Natural killer cell treated with Interleukin-12 subunit alpha and Interleukin-12 subunit beta and Interleukin-15 and Interleukin-18, amount 100 ng/mL, for 72 hours (primary cell): ENCODE measurements at regions not wholly inside any gene's neighbourhood (a gene's known extent, or its start where the extent isn't known, plus 50 kb on each side); places are given as distances from the start of the nearest gene placed in this dataset.

Experiments
- ATAC-seq, 2 donors: fragments of 150-1000 bp; cut with Tn5 transposase in 1 of 2; sonication (Bioruptor Pico), chemical (Tn5 transposase) in 1 of 2; 2 replicates each; pipeline ENCODE4 v1.10.0; 2021
- DNase-seq: peaks from one replicate; pipeline ENCODE4 v3.0.0; 2022; ENCODE audit warnings: low spot score
- H3K27ac Mint-ChIP-seq, 2 donors: 1 replicate in 1 of 2; 2 replicates in 1 of 2; pipeline ENCODE4 v1.8.0; 2022; ENCODE audit warnings: mixed read lengths in 2 of 2, mild to moderate bottlenecking in 1 of 2, moderate library complexity in 1 of 2
- H3K27me3 Mint-ChIP-seq, 2 donors: 1 replicate in 1 of 2; 2 replicates in 1 of 2; pipeline ENCODE4 v1.8.0; 2022; ENCODE audit warnings: mixed read lengths in 2 of 2
- H3K36me3 Mint-ChIP-seq: one replicate; pipeline ENCODE4 v1.8.0; 2022; ENCODE audit warnings: mixed read lengths
- H3K4me1 Mint-ChIP-seq, 2 donors: 1 replicate in 1 of 2; 2 replicates in 1 of 2; pipeline ENCODE4 v1.8.0; 2022; ENCODE audit warnings: low read depth in 2 of 2, mixed read lengths in 2 of 2, mild to moderate bottlenecking in 1 of 2
- H3K4me3 Mint-ChIP-seq: one replicate; pipeline ENCODE4 v1.8.0; 2022; ENCODE audit warnings: mixed read lengths
- H3K9me3 Mint-ChIP-seq: 2 replicates; pipeline ENCODE4 v1.8.0; 2022; ENCODE audit warnings: mixed read lengths

GRCh38 chr7:113799896-113800295 lies 118.9 kb downstream of the PPP1R3A start:
- Mint-ChIP-seq H3K36me3 (no peaks in the 10 kb centered on the region), H3K4me1 (no peaks in the 10 kb centered on the region), H3K4me3 (no peak overlapping the region), H3K27ac (no peak overlapping the region), H3K9me3 (peaks cover 7% of the 10 kb centered on the region), H3K27me3 (no peaks in the 10 kb centered on the region)
- no peak for DNase-seq
- no peak for ATAC-seq

- Mint-ChIP-seq H3K27ac (no peak overlapping the region), H3K4me1 (no peaks in the 10 kb centered on the region), H3K9me3 (peaks cover 10% of the 10 kb centered on the region), H3K27me3 (no peaks in the 10 kb centered on the region), H3K36me3 (no peaks in the 10 kb centered on the region), H3K4me3 (no peak overlapping the region)
- ATAC-seq (no peak), DNase-seq (no peak)
Observed at GRCh38 chr7:113797420-113798010, 121.3 kb downstream of the PPP1R3A start.

- no peak for ATAC-seq
- H3K4me1 Mint-ChIP-seq, result no peaks in the 10 kb centered on the region
- no peak overlapping the region for H3K27ac Mint-ChIP-seq
- no peaks in the 10 kb centered on the region for H3K27me3 Mint-ChIP-seq
- DNase-seq, result no peak
- peaks cover 1% of the 10 kb centered on the region for H3K36me3 Mint-ChIP-seq
- H3K9me3 Mint-ChIP-seq, result peaks cover 12% of the 10 kb centered on the region
- no peak overlapping the region for H3K4me3 Mint-ChIP-seq
Observed at GRCh38 chr7:113796557-113796956, 122.3 kb downstream of the PPP1R3A start.

GRCh38 chr7:113794573-113794972 lies 124.2 kb downstream of the PPP1R3A start:
- H3K9me3 Mint-ChIP-seq, result peaks cover 24% of the 10 kb centered on the region
- DNase-seq (no peak), ATAC-seq (no peak)
- H3K27me3 Mint-ChIP-seq, result no peaks in the 10 kb centered on the region
- peaks cover 5% of the 10 kb centered on the region for H3K36me3 Mint-ChIP-seq
- no peak overlapping the region for H3K4me3 Mint-ChIP-seq
- H3K4me1 Mint-ChIP-seq, result no peaks in the 10 kb centered on the region
- H3K27ac Mint-ChIP-seq, result no peak overlapping the region

- no peak for ATAC-seq
- peaks cover 24% of the 10 kb centered on the region for H3K9me3 Mint-ChIP-seq
- H3K36me3 Mint-ChIP-seq, result peaks cover 5% of the 10 kb centered on the region
- H3K27ac Mint-ChIP-seq, result no peak overlapping the region
- no peak overlapping the region for H3K4me3 Mint-ChIP-seq
- no peaks in the 10 kb centered on the region for H3K4me1 Mint-ChIP-seq
- H3K27me3 Mint-ChIP-seq, result no peaks in the 10 kb centered on the region
- DNase-seq, result no peak
Observed at GRCh38 chr7:113793171-113793570, 125.6 kb downstream of the PPP1R3A start.

GRCh38 chr7:113790025-113790424 lies 128.8 kb downstream of the PPP1R3A start:
- no peaks in the 10 kb centered on the region for H3K27me3 Mint-ChIP-seq
- no peak overlapping the region for H3K4me3 Mint-ChIP-seq

GRCh38 chr7:113787106-113787505 lies 131.7 kb downstream of the PPP1R3A start:
- no peak for ATAC-seq
- peaks cover 5% of the 10 kb centered on the region for H3K36me3 Mint-ChIP-seq
- no peaks in the 10 kb centered on the region for H3K4me1 Mint-ChIP-seq
- H3K27me3 Mint-ChIP-seq, result no peaks in the 10 kb centered on the region
- no peak overlapping the region for H3K27ac Mint-ChIP-seq
- no peak for DNase-seq
- peaks cover 14% of the 10 kb centered on the region for H3K9me3 Mint-ChIP-seq
- no peak overlapping the region for H3K4me3 Mint-ChIP-seq

More at GRCh38 chr7:113790025-113790424, 128.8 kb downstream of the PPP1R3A start:
- Mint-ChIP-seq H3K4me1 (no peaks in the 10 kb centered on the region), H3K9me3 (peaks cover 24% of the 10 kb centered on the region), H3K36me3 (peaks cover 5% of the 10 kb centered on the region), H3K27ac (no peak overlapping the region)
- DNase-seq (no peak), ATAC-seq (no peak)

- H3K4me1 Mint-ChIP-seq, result no peaks in the 10 kb centered on the region
- ATAC-seq (no peak), DNase-seq (no peak)
- no peaks in the 10 kb centered on the region for H3K27me3 Mint-ChIP-seq
- H3K4me3 Mint-ChIP-seq, result no peak overlapping the region
- no peak overlapping the region for H3K27ac Mint-ChIP-seq
- H3K9me3 Mint-ChIP-seq, result no peaks in the 10 kb centered on the region
- no peaks in the 10 kb centered on the region for H3K36me3 Mint-ChIP-seq
Observed at GRCh38 chr7:113784956-113785355, 133.9 kb downstream of the PPP1R3A start.

GRCh38 chr7:113784316-113784715 lies 134.5 kb downstream of the PPP1R3A start:
- no peak overlapping the region for H3K27ac Mint-ChIP-seq
- no peaks in the 10 kb centered on the region for H3K36me3 Mint-ChIP-seq
- DNase-seq (no peak), ATAC-seq (no peak)
- no peaks in the 10 kb centered on the region for H3K9me3 Mint-ChIP-seq
- H3K27me3 Mint-ChIP-seq, result no peaks in the 10 kb centered on the region
- H3K4me3 Mint-ChIP-seq, result no peak overlapping the region
- no peaks in the 10 kb centered on the region for H3K4me1 Mint-ChIP-seq

GRCh38 chr7:113783403-113783802 lies 135.4 kb downstream of the PPP1R3A start:
- H3K4me1 Mint-ChIP-seq, result no peaks in the 10 kb centered on the region
- H3K36me3 Mint-ChIP-seq, result no peaks in the 10 kb centered on the region
- no peak overlapping the region for H3K4me3 Mint-ChIP-seq
- no peak overlapping the region for H3K27ac Mint-ChIP-seq
- DNase-seq (no peak), ATAC-seq (no peak)
- H3K27me3 Mint-ChIP-seq, result no peaks in the 10 kb centered on the region
- H3K9me3 Mint-ChIP-seq, result no peaks in the 10 kb centered on the region

GRCh38 chr7:113775804-113776203 lies 143.0 kb downstream of the PPP1R3A start:
- no peak overlapping the region for H3K4me3 Mint-ChIP-seq
- no peaks in the 10 kb centered on the region for H3K4me1 Mint-ChIP-seq
- no peak for ATAC-seq
- H3K27me3 Mint-ChIP-seq, result no peaks in the 10 kb centered on the region
- no peak overlapping the region for H3K27ac Mint-ChIP-seq
- H3K36me3 Mint-ChIP-seq, result no peaks in the 10 kb centered on the region
- peaks cover 4% of the 10 kb centered on the region for H3K9me3 Mint-ChIP-seq
- no peak for DNase-seq

- no peaks in the 10 kb centered on the region for H3K27me3 Mint-ChIP-seq
- no peak for DNase-seq
- no peak overlapping the region for H3K4me3 Mint-ChIP-seq
- ATAC-seq, result no peak
- no peaks in the 10 kb centered on the region for H3K4me1 Mint-ChIP-seq
- H3K36me3 Mint-ChIP-seq, result no peaks in the 10 kb centered on the region
- H3K9me3 Mint-ChIP-seq, result peaks cover 4% of the 10 kb centered on the region
- no peak overlapping the region for H3K27ac Mint-ChIP-seq
Observed at GRCh38 chr7:113775401-113775800, 143.4 kb downstream of the PPP1R3A start.

- H3K36me3 Mint-ChIP-seq, result no peaks in the 10 kb centered on the region
- peaks cover 7% of the 10 kb centered on the region for H3K9me3 Mint-ChIP-seq
- no peak overlapping the region for H3K4me3 Mint-ChIP-seq
- no peaks in the 10 kb centered on the region for H3K4me1 Mint-ChIP-seq
- DNase-seq, result no peak
- H3K27me3 Mint-ChIP-seq, result no peaks in the 10 kb centered on the region
- no peak for ATAC-seq
- no peak overlapping the region for H3K27ac Mint-ChIP-seq
Observed at GRCh38 chr7:113774182-113774807, 144.5 kb downstream of the PPP1R3A start.

GRCh38 chr7:113770146-113770738 lies 148.6 kb downstream of the PPP1R3A start:
- ATAC-seq (no peak), DNase-seq (no peak)
- no peaks in the 10 kb centered on the region for H3K36me3 Mint-ChIP-seq
- H3K4me1 Mint-ChIP-seq, result no peaks in the 10 kb centered on the region
- H3K27ac Mint-ChIP-seq, result no peak overlapping the region
- H3K9me3 Mint-ChIP-seq, result peaks cover 6% of the 10 kb centered on the region
- no peak overlapping the region for H3K4me3 Mint-ChIP-seq
- no peaks in the 10 kb centered on the region for H3K27me3 Mint-ChIP-seq
